ENCODE measurements at regions not wholly inside any gene's neighbourhood (a gene's known extent, or its start where the extent isn't known, plus 50 kb on each side); places are given as distances from the start of the nearest gene placed in this dataset.

- no peak for DNase-seq (ENCODE audit: low spot score)
Measured at GRCh38 chr7:25812086-25812850, 339.7 kb upstream of the NFE2L3 start.

DNA sequence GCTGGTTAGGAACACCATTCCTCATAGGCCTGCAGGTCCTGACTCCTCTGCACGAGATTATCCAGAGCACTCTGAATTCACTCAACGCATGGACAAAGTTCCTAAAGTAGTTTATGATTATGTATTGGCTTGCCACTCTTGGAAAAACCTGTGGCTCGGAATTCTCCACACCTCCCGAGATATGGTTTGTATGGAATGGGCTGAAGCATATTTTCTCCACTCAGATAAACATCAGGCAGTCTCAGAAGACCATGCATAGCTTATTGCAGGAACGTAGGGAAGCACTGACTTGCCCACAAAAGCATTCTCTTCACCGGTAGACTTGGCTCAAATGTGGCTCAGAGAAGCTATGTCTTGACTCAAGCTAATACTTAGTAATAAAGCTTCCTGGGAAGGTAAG is 338.6 kb upstream of the NFE2L3 start:
- no peak for DNase-seq (ENCODE audit: low spot score)

DNA sequence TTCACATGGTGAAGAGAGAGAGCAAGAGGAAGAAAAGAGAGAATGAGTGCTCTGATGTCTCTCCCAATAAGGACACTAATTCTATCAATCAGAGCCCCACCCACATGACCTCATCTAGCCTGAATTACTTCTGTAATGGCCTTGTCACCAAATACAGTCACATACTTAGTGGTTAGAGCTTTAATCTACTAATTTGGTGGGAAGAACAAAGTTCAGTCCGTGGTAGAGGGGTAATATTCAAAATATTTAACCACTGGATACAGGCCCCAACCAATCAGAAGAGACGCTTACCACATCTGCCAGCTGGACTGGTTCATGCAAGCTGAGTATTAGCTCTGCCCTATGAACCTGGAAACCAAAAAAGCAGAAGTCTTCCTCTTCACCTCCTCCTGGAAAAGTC is 336.3 kb upstream of the NFE2L3 start:
- DNase-seq (ENCODE audit: low spot score) = no peak

DNA sequence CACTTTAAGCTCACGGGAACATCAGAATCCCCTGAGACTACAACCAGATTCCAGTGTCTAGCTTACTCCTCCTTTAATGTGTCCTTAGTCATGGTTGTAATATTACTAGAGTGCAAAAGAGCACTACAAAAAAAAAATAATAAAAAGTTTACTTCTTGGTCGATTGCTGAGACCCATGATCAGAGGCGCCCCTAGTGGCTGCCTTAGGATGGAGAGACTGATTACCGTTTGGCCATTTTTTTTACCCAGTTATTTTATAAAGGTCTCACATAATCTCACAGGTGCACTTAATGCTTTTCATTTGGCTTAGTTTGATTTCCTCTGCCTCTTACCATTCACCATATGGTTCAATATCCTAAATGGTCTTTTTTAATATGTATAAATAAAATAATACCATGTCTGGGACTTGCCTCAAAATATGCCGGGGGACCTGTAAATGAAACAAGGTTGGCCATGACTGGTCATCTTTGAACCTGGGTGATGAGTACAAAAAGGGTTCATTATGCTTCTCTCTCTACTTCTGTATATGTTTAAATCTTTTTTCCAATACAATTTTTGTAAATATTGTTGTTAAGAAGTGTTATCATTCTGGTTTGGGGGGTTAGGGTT is 331.5 kb upstream of the NFE2L3 start:
- DNase-seq (ENCODE audit: low spot score) = no peak

DNA sequence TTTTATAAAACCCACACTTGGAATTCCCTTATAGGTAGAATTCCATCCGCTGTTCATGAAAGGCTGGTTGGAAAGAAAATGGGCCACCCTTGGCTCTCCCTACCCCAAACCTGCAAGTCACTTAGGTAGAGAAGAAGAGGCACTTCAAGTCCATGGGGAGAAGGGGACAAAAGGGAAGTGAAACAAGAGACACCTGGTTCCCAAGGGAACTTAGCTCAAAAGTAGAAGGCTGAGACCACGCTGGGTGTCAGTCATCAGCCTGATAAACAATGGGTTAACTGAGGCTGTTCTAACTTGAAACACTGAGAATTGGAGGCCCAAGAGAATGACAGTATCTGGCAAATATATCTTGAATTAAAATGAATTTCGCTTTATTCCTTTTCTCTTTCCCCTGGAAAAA is 330.8 kb upstream of the NFE2L3 start:
- no peak for DNase-seq (ENCODE audit: low spot score)

DNA sequence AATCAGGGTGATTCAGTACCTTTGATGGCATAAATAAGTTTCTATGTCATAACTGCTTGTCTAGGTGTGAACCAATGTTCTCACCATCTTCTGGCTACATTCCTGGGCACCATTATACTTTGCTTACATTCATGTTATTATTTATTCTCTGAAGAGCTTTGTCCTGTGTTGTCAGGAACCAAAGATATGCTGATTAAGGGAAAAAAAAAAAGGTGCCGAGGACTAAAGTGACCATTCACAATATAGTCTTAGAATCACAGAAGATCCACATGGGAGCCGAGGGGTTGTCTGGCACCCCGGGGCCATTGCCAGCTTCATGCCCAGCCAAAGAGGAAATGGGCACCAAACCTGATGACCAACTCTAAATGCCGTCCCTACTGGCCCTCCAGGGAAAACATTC is 329.2 kb upstream of the NFE2L3 start:
- no peak for DNase-seq (ENCODE audit: low spot score)

DNA sequence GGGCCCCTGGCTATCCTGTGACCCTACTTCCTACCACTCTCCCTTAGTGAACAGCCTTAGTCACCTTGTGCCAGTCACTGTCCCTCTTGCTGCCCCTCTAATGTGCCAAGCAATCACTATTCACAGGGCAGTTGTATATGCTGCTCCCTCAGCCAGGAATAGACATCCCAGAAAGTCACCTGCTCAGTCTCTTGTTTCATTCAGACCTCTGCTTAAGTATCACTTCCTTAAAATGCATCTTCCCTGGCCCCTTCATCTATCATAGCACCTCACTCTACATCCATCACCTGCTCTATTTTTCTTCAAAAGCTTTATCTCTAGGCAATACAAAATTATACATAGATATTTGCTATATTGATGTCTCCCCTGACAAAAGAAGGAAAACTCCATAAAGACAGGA is 328.4 kb upstream of the NFE2L3 start:
- no peak for DNase-seq (ENCODE audit: low spot score)

DNA sequence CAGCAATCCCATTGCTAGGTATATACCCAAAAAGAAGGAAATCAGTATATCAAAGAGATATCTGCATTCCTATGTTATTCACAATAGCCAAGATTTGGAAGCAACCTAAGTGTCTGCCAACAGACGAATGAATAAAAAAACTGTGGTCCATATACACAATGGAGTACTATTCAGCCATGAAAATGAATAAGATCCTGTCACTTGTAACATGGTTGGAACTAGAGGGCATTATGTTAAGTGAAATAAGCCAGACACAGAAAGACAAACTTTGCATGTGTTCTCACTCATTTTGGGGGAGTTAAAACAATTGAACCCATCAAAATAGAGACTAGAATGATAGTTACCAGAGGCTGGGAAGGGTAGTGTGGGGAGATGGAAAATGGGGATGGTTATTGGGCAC is 323.5 kb upstream of the NFE2L3 start:
- DNase-seq (ENCODE audit: low spot score) = no peak

- DNase-seq (ENCODE audit: low spot score) = no peak
Measured at GRCh38 chr7:25829663-25830062, 322.3 kb upstream of the NFE2L3 start.

GRCh38 chr7:25830215-25830614 is 321.8 kb upstream of the NFE2L3 start:
- no peak for DNase-seq (ENCODE audit: low spot score)

DNA sequence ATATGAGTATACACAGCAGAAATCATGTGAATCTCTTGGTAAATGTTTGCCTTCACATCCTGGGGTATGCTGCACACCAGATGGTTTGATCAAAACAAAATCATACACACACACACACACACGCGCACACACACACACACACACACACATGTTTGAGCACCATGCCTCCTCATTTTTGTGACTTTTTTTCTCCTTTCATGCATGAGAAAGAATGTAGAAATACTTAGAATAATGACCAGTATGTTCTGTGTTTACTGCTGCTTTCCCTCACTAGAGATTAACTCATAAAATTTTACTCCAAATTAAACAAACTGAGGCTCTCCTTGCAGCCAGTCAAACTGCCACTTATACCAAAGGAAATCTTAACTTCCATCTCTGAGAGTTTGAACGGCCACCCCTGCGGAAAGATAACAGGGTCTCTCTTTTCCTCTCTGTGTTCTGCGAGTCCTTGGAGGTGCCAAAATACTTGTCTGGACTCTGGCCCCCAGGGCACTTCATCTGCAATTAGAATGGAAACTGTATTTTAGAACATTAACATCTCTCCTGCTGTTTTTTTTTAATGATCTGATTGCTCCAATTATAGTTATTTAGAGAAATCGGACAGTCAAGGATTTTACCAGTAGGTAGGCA is 320.8 kb upstream of the NFE2L3 start:
- no peak for DNase-seq (ENCODE audit: low spot score)

GRCh38 chr7:25831831-25832411 is 320.1 kb upstream of the NFE2L3 start:
- no peak for DNase-seq (ENCODE audit: low spot score)

- DNase-seq (ENCODE audit: low spot score) = no peak
Measured at GRCh38 chr7:25832456-25832855, 319.5 kb upstream of the NFE2L3 start.

DNA sequence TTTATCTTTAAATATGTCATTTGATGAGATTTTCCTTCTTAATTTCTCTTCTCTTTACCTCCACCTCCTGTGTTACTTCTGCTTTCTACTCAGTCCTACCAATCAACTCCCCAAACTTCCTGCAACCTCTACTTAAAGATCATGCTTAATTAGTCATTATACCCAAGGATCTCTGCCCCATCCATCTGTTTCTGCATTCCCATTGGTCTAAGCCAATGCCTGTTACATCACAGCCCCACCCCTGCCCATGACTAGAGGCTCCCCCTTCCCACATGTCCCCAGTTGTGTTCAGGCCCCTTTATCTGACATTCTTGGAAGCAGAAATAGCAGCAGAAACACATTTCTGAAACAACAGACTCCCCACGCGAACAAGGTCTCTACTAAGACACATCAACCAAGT is 319.1 kb upstream of the NFE2L3 start:
- no peak for DNase-seq (ENCODE audit: low spot score)

GRCh38 chr7:25834050-25834449 is 317.9 kb upstream of the NFE2L3 start:
- no peak for DNase-seq (ENCODE audit: low spot score)

DNA sequence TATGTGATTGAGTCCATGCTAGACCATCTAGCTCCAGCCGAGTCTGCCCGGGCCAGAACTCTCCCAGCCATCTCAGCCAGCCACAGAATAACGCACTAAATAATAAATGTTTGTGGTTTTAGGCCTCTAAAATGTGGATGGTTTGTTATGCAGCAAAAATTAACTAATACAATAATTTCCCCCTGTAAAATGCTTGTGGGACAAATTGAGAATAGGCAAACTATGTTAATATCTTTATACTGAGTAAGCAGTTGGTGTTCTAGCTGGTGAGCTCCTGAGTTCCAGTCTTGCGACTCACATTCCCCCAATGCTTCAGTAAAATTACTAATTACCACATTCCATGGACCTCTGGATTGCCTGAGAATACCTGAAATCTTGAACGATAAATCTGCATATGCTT is 316.8 kb upstream of the NFE2L3 start:
- no peak for DNase-seq (ENCODE audit: low spot score)

- DNase-seq (ENCODE audit: low spot score) = no peak
Measured at GRCh38 chr7:25839084-25839769, 312.8 kb upstream of the NFE2L3 start.

GRCh38 chr7:25840209-25840792 is 311.7 kb upstream of the NFE2L3 start:
- DNase-seq (ENCODE audit: low spot score) = no peak

- no peak for DNase-seq (ENCODE audit: low spot score)
Measured at GRCh38 chr7:25841575-25841974, 310.4 kb upstream of the NFE2L3 start.

DNA sequence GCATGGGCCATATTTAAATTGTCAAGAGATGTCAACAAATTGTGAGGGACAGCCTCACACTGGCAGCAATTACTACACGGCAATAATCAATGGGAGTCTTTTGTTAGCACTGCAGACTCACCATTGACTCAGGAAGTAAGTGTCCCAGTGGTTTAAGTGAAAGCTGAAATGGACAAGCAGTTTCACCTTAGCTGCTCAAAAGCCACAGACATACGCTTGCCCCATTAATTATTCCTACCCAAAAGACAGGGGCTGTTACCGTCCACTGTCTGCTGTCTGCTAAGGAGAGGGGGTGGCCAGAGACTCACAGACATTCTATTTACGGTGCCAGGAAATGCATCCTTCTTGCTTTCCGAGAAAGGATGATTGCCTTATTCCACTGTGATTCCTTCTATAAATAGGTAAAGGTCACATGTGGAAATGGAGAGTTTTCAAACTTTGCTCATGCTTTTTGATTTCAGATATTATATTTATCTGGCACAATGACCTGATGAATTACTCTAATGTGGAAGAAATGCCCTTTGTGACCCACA is 309.7 kb upstream of the NFE2L3 start:
- no peak for DNase-seq (ENCODE audit: low spot score)

DNA sequence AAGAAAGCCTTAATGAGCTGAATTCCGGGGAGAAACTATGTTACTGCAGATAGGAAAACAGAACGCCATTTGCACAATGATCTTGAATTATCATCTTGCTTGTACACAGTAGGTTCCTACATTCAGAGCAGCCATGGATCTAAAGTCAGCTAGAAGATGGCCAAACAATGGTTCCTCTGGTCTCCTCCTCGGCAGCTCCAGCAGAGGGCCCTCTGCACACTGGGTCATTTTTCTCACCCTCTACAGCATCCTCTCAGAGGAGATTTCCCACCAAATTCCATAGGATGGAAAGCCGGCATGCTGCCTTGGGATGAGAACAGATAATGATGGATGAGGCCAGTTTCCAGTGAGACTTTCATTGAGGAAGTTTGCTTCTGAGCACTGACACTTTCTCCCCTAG is 308.5 kb upstream of the NFE2L3 start:
- DNase-seq (ENCODE audit: low spot score) = no peak

Data from HuH-7.5 (cell line).